Smooth muscle cell (in vitro differentiated cells): ENCODE measurements at regions not wholly inside any gene's neighbourhood (a gene's known extent, or its start where the extent isn't known, plus 50 kb on each side); places are given as distances from the start of the nearest gene placed in this dataset.

Experiments
- DNase-seq: peaks from one replicate; lab custom pipeline; 2025; ENCODE audit not compliant: unreplicated experiment; lab: John Stamatoyannopoulos, UW
- H2AFZ ChIP-seq: fragments of 200-600 bp; sonication (generic); 2 replicates; pipeline ENCODE4 v1.6.0; 2016; ENCODE audit warnings: antibody characterized with exemption, low read depth, mild to moderate bottlenecking
- H3F3A ChIP-seq: fragments of 200-600 bp; sonication (generic); 2 replicates; pipeline ENCODE4 v1.6.0; 2017; ENCODE audit warnings: antibody characterized with exemption, low read depth
- H3K27ac ChIP-seq: fragments of 200-600 bp; sonication (generic); 2 replicates; pipeline ENCODE4 v1.5.1; 2016; ENCODE audit warnings: low read depth, mild to moderate bottlenecking
- H3K27me3 ChIP-seq: fragments of 200-600 bp; sonication (generic); 2 replicates; pipeline ENCODE4 v1.6.1; 2016; ENCODE audit warnings: low read depth, mild to moderate bottlenecking
- H3K36me3 ChIP-seq: fragments of 200-600 bp; sonication (generic); 2 replicates; pipeline ENCODE4 v1.5.1; 2016; ENCODE audit warnings: low read depth
- H3K4me1 ChIP-seq: fragments of 200-600 bp; sonication (generic); 2 replicates; pipeline ENCODE4 v1.5.1; 2016; ENCODE audit warnings: low read depth
- H3K4me2 ChIP-seq: fragments of 200-600 bp; sonication (generic); 2 replicates; pipeline ENCODE4 v1.6.0; 2016; ENCODE audit warnings: mild to moderate bottlenecking
- H3K4me3 ChIP-seq: fragments of 200-600 bp; sonication (generic); 2 replicates; pipeline ENCODE4 v1.5.1; 2016; ENCODE audit warnings: mild to moderate bottlenecking
- H3K79me2 ChIP-seq: fragments of 200-600 bp; sonication (generic); 2 replicates; pipeline ENCODE4 v1.6.0; 2016; ENCODE audit warnings: low read depth, mild to moderate bottlenecking
- H3K9ac ChIP-seq: fragments of 200-600 bp; sonication (generic); 2 replicates; pipeline ENCODE4 v1.6.0; 2016; ENCODE audit warnings: low read depth
- H3K9me3 ChIP-seq: fragments of 200-600 bp; sonication (generic); replicated peaks from 2 replicates; pipeline ENCODE4 v1.5.1; 2016; ENCODE audit warnings: low read depth
- H4K20me1 ChIP-seq: fragments of 200-600 bp; sonication (generic); 2 replicates; pipeline ENCODE4 v1.6.0; 2016; ENCODE audit warnings: low read depth
- WGBS: methylation state at CpG from one replicate; pipeline ENCODE4 v1.1.7; 2016; ENCODE audit warnings: low lambda C conversion rate; 5-methylcytosine and 5-hydroxymethylcytosine counted together
- TF ChIP-seq, protein P1 (sequence below): fragments of 200-600 bp; sonication (generic); IDR thresholded peaks from 2 replicates; pipeline ENCODE4 v1.5.1; 2017; ENCODE audit warnings: borderline replicate concordance, mild to moderate bottlenecking, antibody characterized with exemption; ENCODE audit not compliant: insufficient read depth, poor library complexity, severe bottlenecking

DNA sequence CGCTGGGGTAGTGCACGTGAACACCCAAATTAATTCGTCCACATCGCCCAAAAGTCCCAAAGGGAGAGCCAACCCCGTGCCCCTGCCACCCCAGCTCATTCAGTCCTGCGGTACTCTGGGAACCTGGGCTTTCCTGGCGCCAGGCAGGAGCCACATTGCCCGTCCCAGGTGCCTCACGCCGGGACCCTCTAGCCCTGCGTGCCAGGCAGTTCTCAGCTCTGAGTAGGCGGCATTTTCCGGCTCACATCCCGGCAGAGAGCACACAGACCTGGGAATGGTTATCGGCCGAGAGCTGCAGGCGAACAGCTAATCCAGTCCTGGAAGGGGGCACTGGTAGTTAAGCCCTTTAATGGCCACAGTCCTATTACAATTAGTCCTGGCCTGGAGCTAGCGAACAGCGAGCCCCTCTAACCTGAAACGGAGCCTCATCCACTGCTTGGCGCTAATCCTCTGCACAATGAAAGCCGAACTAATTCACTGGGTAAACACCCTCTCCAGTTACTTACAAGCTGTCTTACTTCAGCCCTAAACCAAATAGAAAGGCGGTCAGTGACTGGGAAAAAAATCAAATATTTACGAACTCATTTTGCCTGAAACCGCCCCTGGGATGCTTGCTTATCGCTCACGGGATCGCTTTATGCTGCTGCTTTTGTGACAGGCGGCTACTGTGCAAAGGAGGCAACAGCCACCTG is 254.6 kb upstream of the SOX14 start:
- 80% methylated on average over 29 of the region's 29 CpGs for WGBS
- no peaks in the 10 kb centered on the region for H3K79me2 ChIP-seq
- H3K36me3 ChIP-seq, result no peaks in the 10 kb centered on the region
- no peaks in the 10 kb centered on the region for H4K20me1 ChIP-seq
- no peak overlapping the region for H3K27ac ChIP-seq
- H3K9me3 ChIP-seq, result peaks cover under 1% of the 10 kb centered on the region
- DNase-seq, result no peak
- H3K27me3 ChIP-seq, result no peaks in the 10 kb centered on the region
- H3K9ac ChIP-seq, result no peak overlapping the region
- no peak overlapping the region for H3K4me2 ChIP-seq
- no peaks in the 10 kb centered on the region for H3F3A ChIP-seq
- H3K4me3 ChIP-seq, result no peak overlapping the region
- H2AFZ ChIP-seq, result no peak overlapping the region
- TF ChIP-seq, protein P1, sequence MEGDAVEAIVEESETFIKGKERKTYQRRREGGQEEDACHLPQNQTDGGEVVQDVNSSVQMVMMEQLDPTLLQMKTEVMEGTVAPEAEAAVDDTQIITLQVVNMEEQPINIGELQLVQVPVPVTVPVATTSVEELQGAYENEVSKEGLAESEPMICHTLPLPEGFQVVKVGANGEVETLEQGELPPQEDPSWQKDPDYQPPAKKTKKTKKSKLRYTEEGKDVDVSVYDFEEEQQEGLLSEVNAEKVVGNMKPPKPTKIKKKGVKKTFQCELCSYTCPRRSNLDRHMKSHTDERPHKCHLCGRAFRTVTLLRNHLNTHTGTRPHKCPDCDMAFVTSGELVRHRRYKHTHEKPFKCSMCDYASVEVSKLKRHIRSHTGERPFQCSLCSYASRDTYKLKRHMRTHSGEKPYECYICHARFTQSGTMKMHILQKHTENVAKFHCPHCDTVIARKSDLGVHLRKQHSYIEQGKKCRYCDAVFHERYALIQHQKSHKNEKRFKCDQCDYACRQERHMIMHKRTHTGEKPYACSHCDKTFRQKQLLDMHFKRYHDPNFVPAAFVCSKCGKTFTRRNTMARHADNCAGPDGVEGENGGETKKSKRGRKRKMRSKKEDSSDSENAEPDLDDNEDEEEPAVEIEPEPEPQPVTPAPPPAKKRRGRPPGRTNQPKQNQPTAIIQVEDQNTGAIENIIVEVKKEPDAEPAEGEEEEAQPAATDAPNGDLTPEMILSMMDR, result no peak
- H3K4me1 ChIP-seq, result peaks cover 8% of the 10 kb centered on the region

DNA sequence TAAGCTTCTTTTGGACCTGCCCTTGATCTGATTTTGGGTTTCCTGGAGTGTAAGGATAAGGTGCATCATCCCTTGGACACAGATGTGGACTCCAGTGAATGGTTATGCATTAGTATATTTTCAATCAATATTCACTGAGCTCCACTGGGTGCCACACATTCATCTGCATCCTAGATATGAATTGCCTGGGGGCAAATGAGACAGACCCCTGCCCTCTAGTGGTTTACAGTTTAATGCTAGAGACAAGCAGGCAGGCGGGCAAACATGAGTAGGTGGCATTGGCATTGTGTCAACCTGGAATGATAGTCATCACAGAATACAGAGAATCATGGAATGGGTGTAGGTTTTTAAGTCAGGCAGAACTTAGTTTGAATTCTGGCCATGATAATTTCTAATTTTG is 252.5 kb upstream of the SOX14 start:
- Histone ChIP-seq H4K20me1 (no peaks in the 10 kb centered on the region), H3K4me3 (no peak overlapping the region), H3K36me3 (no peaks in the 10 kb centered on the region), H3K9me3 (no peaks in the 10 kb centered on the region), H2AFZ (no peak overlapping the region), H3K9ac (no peak overlapping the region), H3F3A (no peaks in the 10 kb centered on the region), H3K27me3 (no peaks in the 10 kb centered on the region), H3K27ac (no peak overlapping the region), H3K4me1 (peaks cover 8% of the 10 kb centered on the region), H3K79me2 (no peaks in the 10 kb centered on the region), H3K4me2 (no peak overlapping the region)
- TF ChIP-seq, protein P1, result no peak
- 84% methylated on average over 1 of the region's 1 CpG for WGBS
- no peak for DNase-seq

DNA sequence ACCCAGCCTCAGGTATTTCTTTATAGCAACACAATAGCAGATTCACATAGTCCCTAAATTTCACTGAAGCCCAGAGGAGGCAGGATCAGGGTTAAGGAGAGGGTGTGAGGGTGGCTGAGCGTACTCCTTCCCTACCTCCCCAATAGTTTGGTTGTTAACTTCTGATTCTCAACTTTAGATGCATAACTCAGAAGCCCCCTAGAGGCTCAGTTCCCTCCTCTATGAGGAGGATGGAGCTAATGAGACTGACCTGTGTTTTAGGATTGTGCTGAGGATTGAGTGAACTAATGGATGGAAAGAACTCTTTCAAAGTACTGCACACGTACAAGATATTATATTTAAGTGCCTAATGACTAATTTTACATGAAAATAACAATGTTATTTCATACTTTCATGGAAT is 249.3 kb upstream of the SOX14 start:
- DNase-seq, result no peak
- Histone ChIP-seq H3K4me2 (no peak overlapping the region), H3F3A (no peaks in the 10 kb centered on the region), H2AFZ (no peak overlapping the region), H4K20me1 (no peaks in the 10 kb centered on the region), H3K9ac (no peak overlapping the region), H3K9me3 (no peaks in the 10 kb centered on the region), H3K79me2 (no peaks in the 10 kb centered on the region), H3K27me3 (no peaks in the 10 kb centered on the region), H3K36me3 (no peaks in the 10 kb centered on the region), H3K27ac (no peak overlapping the region), H3K4me3 (no peak overlapping the region), H3K4me1 (no peaks in the 10 kb centered on the region)
- TF ChIP-seq, protein P1, result no peak
- 62% methylated on average over 2 of the region's 2 CpGs for WGBS

DNA sequence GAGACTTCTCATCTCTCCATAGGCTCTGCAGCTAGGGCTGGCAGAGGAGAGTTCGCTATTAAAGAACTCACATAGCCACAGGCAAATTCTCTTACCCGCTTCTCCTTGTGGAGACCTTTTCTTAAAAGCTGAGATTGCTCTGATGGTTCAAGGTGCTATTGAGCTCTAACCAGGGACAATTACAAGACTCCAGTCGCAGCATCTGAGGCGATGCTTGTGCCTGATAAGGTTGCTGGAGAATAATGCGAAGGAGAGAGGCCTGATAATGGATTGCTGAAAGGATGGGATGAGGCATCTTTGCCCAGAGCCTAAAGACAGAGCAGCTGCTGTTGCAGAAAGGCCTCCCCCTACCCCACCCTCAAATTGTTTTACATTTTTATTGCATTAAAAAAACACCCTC is 244.5 kb upstream of the SOX14 start:
- no peak overlapping the region for H3K4me3 ChIP-seq
- TF ChIP-seq, protein P1, result no peak
- no peaks in the 10 kb centered on the region for H4K20me1 ChIP-seq
- H3K9ac ChIP-seq, result no peak overlapping the region
- H2AFZ ChIP-seq, result no peak overlapping the region
- no peaks in the 10 kb centered on the region for H3K36me3 ChIP-seq
- H3K9me3 ChIP-seq, result no peaks in the 10 kb centered on the region
- WGBS, result 46% methylated on average over 5 of the region's 5 CpGs
- H3K4me2 ChIP-seq, result no peak overlapping the region
- H3F3A ChIP-seq, result no peaks in the 10 kb centered on the region
- no peaks in the 10 kb centered on the region for H3K4me1 ChIP-seq
- no peak for DNase-seq
- H3K27me3 ChIP-seq, result no peaks in the 10 kb centered on the region
- H3K27ac ChIP-seq, result no peak overlapping the region
- H3K79me2 ChIP-seq, result no peaks in the 10 kb centered on the region
